NOMO-1 (cell line): ENCODE measurements at regions not wholly inside any gene's neighbourhood (a gene's known extent, or its start where the extent isn't known, plus 50 kb on each side); places are given as distances from the start of the nearest gene placed in this dataset.
A peak's percentile ranks its signal among the peaks of the same experiment; 100 is the strongest.

Source experiments
- DNase-seq, 2 experiments: peaks; one replicate each; lab custom pipeline; 2025; ENCODE audit not compliant: unreplicated experiment in 2 of 2; lab: John Stamatoyannopoulos, UW

GRCh38 chr5:96050273-96050880 lies 88.7 kb upstream of the ELL2 start:
- DNase-seq = no peak

DNA sequence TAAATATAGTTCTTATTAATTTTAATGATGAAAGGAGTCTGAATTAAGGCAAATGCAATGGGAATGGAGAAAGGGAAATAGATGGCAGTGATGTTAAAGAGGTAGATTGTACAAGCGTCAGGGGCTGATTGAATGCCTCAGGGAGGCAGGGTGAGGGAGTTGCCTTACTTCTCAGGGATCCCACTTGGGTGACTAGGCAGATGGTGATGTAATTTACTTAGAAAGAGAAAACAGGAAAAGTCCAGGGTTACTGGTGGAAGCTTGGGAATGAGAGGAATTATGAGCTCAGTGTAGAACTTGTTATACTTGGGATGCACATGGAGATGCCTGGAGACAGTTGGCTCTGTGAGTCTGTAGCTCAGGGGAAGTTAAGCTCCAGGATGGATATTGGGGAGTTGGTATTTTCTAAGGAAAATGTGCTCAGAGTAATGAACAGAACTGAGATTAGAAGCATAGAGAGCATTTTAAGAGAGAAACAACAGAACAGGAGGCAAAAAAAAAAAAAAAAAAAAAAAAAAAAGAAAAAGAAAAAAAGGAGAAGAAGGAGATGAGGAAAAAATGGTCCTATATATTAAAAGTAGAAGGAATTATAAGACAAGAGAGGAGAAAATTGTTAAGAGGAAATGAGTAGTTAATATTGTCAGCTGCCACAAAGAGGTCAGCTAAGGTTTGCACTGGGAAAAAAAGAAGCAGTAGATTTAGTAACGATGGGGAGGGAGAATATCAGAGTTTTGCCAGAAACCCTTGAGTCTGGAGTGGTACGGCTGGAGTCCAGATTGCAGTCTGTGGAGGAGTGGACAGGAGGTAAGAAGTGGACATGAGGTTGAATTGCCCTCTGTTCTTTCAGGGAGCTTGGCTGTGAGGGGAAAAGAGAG lies 88.0 kb upstream of the ELL2 start:
- DNase-seq = peak in 1 of 2 experiments; percentile 26

- DNase-seq = no peak
These were observed 87.1 kb upstream of the ELL2 start for GRCh38 chr5:96048763-96049162.

DNA sequence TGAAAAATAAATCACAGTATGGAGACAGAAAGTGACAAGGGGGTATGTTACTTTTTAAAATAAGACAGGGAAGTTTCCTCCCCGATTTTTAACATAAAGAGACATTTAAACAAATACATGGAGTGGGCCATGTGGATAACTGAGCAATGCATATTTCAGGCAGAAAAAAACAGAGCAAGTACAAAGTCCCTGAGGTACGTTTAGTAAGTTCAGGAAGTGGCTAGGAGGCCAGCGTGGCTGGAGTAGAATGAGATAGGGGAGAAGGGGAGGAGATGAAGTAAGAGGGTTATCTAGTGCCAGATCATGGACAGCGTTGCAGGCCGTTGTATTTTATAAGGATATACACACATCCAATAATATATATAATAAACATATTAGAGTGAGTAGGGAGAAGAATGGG lies 84.2 kb upstream of the ELL2 start:
- DNase-seq = no peak

GRCh38 chr5:96043446-96043845 lies 81.8 kb upstream of the ELL2 start:
- DNase-seq = peak; percentile 46 to 87

- no peak for DNase-seq
These were observed 75.5 kb upstream of the ELL2 start for GRCh38 chr5:96037128-96037527.

DNA sequence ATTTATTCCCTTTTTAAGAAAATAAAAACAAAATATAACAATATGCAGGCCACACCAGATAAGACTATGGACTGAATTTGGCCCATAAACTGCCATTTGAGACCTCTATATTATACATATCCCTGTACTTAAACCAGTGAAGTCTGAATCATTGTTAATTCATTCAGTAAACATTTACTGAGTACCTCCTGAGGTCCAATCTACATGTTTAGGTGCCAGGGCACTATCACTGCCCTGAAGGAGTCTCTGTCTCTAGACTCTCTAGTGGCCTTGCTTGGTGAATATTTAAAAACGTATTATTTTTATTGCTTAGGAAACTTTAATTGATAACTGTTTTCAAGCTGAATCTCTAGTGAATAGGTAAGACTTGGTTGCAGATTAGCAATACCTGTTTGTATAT lies 74.7 kb upstream of the ELL2 start:
- no peak for DNase-seq

GRCh38 chr5:96035796-96036195 lies 74.1 kb upstream of the ELL2 start:
- DNase-seq = no peak

DNA sequence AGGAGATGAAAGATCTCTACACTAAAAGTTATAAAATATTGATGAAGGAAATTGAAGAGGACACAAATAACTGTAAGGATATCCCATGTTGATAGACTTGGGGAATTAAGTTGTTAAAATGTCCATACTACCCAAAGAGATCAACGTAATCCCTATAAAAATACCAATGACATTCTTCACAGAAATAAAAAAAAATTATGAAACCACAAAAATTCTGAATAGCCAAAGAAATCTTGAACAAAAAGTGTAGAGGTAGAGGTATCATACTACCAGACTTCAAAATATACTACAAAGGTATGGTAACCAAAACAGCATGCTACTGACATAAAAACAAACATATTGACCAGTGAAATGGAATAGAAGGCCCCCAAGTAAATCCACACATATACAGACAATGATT lies 71.5 kb upstream of the ELL2 start:
- no peak for DNase-seq

DNA sequence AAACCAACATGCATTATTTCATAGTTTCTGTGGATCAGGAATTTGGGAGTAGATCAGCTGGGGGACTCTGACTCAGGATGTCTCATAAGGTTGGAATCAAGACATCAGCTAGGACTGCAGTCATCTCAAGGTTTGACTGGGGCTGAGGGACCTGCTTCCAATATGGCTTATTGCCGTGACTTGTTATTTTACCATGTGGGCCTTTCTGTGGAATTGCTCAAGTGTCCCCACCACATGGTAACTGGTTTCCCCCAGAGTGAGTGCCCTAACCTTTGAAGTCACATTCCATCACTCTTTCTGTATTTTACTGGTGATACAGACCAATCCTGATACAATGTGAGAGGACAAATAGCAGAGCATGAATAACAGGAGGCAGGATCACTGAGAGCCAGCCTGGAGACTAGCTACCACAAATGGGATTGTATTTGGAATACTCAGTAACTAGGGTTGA lies 70.2 kb upstream of the ELL2 start:
- DNase-seq = no peak

- DNase-seq = no peak
These were observed 69.5 kb upstream of the ELL2 start for GRCh38 chr5:96031180-96031579.

DNA sequence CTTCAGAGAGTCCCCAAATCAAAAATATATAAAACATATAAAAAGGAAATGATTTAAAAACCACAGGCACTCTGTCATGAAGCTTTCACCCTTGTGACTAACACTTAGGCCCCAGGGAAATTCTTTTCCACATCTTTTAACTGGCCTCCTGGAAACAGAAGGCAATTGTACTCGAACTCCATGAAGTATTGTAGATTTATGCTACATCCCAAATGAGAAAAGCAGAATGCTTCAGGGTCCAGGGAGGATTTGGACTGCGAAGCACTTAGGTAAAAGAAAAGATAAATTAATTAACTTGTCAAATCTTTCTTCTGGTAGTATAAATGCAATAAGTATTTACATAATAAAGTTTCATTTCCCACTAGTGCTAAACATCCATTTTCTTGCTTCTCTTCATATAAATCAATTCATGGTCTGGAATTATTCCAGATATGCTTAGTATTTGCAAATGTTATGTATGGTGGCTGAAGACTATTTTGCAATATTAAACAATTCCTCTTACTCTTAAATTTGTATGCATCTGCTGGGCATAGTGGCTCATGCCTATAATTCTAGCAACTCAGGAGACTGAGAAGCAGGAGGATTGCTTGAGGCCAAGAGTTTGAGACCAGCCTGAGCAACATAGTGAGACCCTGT lies 64.9 kb upstream of the ELL2 start:
- no peak for DNase-seq

DNA sequence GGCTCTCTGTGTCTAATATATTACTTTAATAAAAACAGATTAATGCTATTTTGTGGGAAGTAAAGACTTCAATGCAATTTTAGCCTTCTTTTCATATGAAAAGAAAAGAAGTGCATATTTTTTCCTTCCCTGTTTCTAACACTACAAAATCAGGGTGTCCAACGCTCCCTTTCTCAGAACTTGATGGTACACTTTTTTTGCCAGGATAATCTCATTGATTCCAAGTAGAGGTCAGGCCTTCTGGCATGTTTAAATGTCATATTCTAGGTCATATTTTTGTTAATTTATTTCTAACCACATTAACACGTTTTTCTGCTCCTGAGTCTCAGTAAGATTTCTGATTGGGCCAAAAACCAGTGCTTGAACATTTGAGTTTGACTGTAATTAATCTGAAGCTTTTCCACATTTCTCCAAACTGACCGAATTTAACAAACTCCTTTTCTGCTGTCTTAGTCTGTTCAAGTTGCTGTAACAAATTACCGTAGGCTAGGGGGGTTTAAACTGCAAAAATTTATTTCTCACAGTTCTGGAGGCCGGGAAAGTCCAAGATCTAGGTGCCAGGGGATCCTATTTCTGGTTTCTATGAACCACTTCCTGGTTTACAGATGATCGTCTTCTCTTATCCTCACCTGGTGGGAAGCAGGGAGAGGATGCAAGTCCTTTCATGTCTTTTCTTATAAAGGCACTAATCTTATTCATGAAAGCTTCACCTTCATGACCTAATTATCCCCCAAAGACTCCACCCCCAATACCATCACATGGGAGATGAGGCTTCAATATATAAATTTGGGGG lies 63.2 kb upstream of the ELL2 start:
- no peak for DNase-seq

DNA sequence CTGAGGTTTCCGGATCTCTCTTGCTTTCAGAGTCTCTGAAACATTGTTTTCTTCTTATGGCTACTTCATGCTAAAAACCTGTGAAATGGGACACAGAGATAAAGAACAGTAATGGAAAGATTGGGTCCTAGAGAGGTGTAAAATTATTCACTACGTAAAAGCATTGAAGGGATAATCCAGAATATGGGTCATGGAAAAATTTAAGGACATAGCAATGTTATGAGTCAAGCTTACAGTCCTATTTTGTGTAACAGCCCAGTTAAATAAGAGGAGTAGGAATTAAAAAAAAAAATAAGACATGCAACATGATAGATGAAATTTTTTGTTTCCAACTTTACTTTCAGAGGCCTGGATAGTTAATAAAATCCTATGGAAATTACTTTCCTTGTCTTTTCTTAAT lies 61.9 kb upstream of the ELL2 start:
- no peak for DNase-seq

- no peak for DNase-seq
These were observed 61.3 kb upstream of the ELL2 start for GRCh38 chr5:96022971-96023370.

DNA sequence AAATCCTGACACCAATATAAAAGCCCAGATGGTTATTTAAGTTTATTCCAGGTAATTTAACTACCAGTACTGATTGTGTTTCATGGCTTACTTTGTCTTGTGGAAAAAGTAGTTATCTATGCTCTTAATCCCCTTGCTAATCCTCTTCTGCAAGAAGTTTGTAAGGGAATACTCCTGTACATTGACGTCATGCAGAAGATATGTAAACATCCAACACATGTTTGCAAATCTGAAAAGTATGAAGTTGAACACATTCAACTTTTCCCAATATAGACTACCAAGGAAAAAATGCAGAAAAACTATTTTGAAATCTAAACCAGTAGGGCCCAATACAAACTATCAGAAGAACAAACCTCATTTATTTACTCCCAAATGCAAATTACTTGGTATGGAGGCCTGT lies 56.3 kb upstream of the ELL2 start:
- no peak for DNase-seq

- no peak for DNase-seq
These were observed 54.6 kb upstream of the ELL2 start for GRCh38 chr5:96016216-96016615.

GRCh38 chr5:96015709-96016108 lies 54.1 kb upstream of the ELL2 start:
- DNase-seq = no peak

GRCh38 chr5:96014395-96014794 lies 52.7 kb upstream of the ELL2 start:
- no peak for DNase-seq

GRCh38 chr5:96013254-96013653 lies 51.6 kb upstream of the ELL2 start:
- DNase-seq = no peak

DNA sequence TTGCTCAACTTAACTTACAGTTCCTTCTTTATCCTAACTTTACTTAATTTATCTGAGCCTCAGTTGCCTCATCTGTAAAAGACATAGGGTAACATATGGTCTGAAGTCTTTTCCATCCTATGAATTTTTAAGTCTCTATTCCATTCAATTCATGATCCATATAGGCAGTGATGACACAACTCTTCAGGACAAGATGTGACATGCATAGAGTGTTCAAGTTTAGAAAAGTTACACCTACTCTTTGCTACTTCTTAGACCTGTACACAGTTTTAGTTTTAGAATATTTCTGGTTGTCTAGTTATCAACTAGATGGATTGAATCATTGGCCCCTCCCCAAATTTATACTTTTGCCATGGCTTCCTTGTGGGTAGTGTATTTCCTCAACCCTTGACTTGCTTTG lies 50.7 kb upstream of the ELL2 start:
- DNase-seq = no peak
